ENCODE measurements at regions not wholly inside any gene's neighbourhood (a gene's known extent, or its start where the extent isn't known, plus 50 kb on each side); places are given as distances from the start of the nearest gene placed in this dataset.

- H3K4me1 ChIP-seq (ENCODE audit: insufficient read depth) = 0 out of 2 replicates have a peak, but pooled peaks cover 2% of the 10 kb centered on the region
- H3K4me3 ChIP-seq = no peak overlapping the region
- DNase-seq (ENCODE audit: low spot score) (no peak), ATAC-seq (no peak)
- H3K36me3 ChIP-seq (ENCODE audit: insufficient read depth) = no peaks in the 10 kb centered on the region
- no peaks in the 10 kb centered on the region for H3F3A ChIP-seq (replicated peaks; ENCODE audit: low read depth)
- H3K4me1 Mint-ChIP-seq = peaks cover 14% of the 10 kb centered on the region
- no peaks in the 10 kb centered on the region for H3K79me2 ChIP-seq (replicated peaks; ENCODE audit: insufficient read depth)
- no peaks in the 10 kb centered on the region for H3K27me3 ChIP-seq (ENCODE audit: insufficient read depth)
- no peak overlapping the region for H3K27ac ChIP-seq (ENCODE audit: low read depth)
- no peaks in the 10 kb centered on the region for H3K27me3 Mint-ChIP-seq (ENCODE audit: insufficient read depth, low read depth, poor library complexity)
- no peak for TF ChIP-seq ZNF114 (CRISPR knock-in tag; IDR thresholded peaks at IDR 0.05)
- no peak for TF ChIP-seq JUNB (IDR thresholded peaks at IDR 0.05; ENCODE audit: unreplicated experiment)
- TF ChIP-seq, protein P1, sequence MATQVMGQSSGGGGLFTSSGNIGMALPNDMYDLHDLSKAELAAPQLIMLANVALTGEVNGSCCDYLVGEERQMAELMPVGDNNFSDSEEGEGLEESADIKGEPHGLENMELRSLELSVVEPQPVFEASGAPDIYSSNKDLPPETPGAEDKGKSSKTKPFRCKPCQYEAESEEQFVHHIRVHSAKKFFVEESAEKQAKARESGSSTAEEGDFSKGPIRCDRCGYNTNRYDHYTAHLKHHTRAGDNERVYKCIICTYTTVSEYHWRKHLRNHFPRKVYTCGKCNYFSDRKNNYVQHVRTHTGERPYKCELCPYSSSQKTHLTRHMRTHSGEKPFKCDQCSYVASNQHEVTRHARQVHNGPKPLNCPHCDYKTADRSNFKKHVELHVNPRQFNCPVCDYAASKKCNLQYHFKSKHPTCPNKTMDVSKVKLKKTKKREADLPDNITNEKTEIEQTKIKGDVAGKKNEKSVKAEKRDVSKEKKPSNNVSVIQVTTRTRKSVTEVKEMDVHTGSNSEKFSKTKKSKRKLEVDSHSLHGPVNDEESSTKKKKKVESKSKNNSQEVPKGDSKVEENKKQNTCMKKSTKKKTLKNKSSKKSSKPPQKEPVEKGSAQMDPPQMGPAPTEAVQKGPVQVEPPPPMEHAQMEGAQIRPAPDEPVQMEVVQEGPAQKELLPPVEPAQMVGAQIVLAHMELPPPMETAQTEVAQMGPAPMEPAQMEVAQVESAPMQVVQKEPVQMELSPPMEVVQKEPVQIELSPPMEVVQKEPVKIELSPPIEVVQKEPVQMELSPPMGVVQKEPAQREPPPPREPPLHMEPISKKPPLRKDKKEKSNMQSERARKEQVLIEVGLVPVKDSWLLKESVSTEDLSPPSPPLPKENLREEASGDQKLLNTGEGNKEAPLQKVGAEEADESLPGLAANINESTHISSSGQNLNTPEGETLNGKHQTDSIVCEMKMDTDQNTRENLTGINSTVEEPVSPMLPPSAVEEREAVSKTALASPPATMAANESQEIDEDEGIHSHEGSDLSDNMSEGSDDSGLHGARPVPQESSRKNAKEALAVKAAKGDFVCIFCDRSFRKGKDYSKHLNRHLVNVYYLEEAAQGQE (IDR thresholded peaks at IDR 0.05; ENCODE audit: unreplicated experiment) = no peak
- TF ChIP-seq ZNF331 (CRISPR knock-in tag; IDR thresholded peaks at IDR 0.05; ENCODE audit: low read depth) = no peak
- no peak for TF ChIP-seq EZH2phosphoT487 (IDR thresholded peaks at IDR 0.05; ENCODE audit: unreplicated experiment)
- TF ChIP-seq POLR2AphosphoS5 (IDR thresholded peaks at IDR 0.05; ENCODE audit: low read depth) = no peak
- H3K27ac Mint-ChIP-seq = no peak overlapping the region
- H2AFZ ChIP-seq = peak overlapping the region; percentile 56
- H3K9me3 Mint-ChIP-seq = no peaks in the 10 kb centered on the region
- no peak overlapping the region for H3K4me2 ChIP-seq
- no peaks in the 10 kb centered on the region for H3K36me3 Mint-ChIP-seq (ENCODE audit: low read depth)
- no peaks in the 10 kb centered on the region for H4K20me1 ChIP-seq (replicated peaks; ENCODE audit: insufficient read depth)
- H3K4me3 Mint-ChIP-seq = no peak overlapping the region
- no peaks in the 10 kb centered on the region for H3K9me2 ChIP-seq (ENCODE audit: insufficient read depth)
Observed at GRCh38 chr2:67881816-67882215, 181.0 kb downstream of the C1D start.

DNA sequence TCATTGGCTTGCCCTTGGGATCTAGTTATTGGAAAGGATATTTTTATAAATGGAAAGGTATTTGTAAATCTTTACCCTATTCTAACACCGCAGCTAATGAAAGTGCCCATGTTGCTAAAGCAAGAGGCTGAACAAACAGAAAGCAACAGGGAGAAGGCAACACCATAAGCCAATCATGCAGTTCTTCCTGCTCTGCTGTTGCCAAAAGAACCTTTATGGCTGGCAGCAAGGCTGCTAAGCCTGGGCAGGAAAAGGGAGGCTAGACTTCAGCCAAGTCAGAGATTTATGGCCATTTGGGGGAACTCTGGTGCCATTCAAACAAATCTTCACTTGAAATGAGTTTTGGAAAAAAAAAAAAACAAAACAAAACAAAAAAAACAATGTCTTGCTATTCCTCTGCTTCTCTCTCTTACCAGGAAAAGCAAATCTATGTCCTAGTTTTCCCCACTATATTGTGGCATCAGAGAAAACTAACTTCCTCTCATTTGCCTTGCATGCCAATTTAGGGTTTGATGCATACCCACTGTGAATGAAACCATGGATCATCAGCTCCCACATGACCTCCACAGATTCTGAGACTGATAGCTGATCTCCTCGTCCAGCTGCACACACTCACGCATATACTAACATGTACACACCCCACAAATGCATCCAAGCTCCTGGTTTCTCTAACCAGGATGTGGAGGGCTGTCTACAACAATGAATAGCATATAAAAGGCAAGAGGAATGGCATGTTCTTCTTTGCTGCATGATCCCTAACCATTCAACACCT is 179.3 kb downstream of the C1D start:
- Mint-ChIP-seq H3K4me3 (no peak overlapping the region), H3K4me1 (peaks cover 11% of the 10 kb centered on the region), H3K27me3 (ENCODE audit: insufficient read depth, low read depth, poor library complexity) (no peaks in the 10 kb centered on the region), H3K27ac (no peak overlapping the region), H3K9me3 (no peaks in the 10 kb centered on the region), H3K36me3 (ENCODE audit: low read depth) (no peaks in the 10 kb centered on the region)
- ATAC-seq (no peak), DNase-seq (ENCODE audit: low spot score) (no peak)
- Histone ChIP-seq H3K4me3 (no peak overlapping the region), H3F3A (replicated peaks; ENCODE audit: low read depth) (no peaks in the 10 kb centered on the region), H3K9me2 (ENCODE audit: insufficient read depth) (no peaks in the 10 kb centered on the region), H3K36me3 (ENCODE audit: insufficient read depth) (no peaks in the 10 kb centered on the region), H3K79me2 (replicated peaks; ENCODE audit: insufficient read depth) (no peaks in the 10 kb centered on the region), H3K27me3 (ENCODE audit: insufficient read depth) (no peaks in the 10 kb centered on the region), H3K27ac (ENCODE audit: low read depth) (no peak overlapping the region), H2AFZ (peak overlapping the region; percentile 76), H4K20me1 (replicated peaks; ENCODE audit: insufficient read depth) (no peaks in the 10 kb centered on the region), H3K4me2 (no peak overlapping the region), H3K4me1 (ENCODE audit: insufficient read depth) (no peaks in the 10 kb centered on the region; the same call in 1 of the 2 replicates)
- TF ChIP-seq, protein P2, sequence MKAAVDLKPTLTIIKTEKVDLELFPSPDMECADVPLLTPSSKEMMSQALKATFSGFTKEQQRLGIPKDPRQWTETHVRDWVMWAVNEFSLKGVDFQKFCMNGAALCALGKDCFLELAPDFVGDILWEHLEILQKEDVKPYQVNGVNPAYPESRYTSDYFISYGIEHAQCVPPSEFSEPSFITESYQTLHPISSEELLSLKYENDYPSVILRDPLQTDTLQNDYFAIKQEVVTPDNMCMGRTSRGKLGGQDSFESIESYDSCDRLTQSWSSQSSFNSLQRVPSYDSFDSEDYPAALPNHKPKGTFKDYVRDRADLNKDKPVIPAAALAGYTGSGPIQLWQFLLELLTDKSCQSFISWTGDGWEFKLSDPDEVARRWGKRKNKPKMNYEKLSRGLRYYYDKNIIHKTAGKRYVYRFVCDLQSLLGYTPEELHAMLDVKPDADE (IDR thresholded peaks at IDR 0.05) = no peak
- no peak for TF ChIP-seq EZH2 (IDR thresholded peaks at IDR 0.05; ENCODE audit: low read depth, unreplicated experiment)
- no peak for TF ChIP-seq POLR2AphosphoS5 (IDR thresholded peaks at IDR 0.05; ENCODE audit: low read depth)
- TF ChIP-seq, protein P3, sequence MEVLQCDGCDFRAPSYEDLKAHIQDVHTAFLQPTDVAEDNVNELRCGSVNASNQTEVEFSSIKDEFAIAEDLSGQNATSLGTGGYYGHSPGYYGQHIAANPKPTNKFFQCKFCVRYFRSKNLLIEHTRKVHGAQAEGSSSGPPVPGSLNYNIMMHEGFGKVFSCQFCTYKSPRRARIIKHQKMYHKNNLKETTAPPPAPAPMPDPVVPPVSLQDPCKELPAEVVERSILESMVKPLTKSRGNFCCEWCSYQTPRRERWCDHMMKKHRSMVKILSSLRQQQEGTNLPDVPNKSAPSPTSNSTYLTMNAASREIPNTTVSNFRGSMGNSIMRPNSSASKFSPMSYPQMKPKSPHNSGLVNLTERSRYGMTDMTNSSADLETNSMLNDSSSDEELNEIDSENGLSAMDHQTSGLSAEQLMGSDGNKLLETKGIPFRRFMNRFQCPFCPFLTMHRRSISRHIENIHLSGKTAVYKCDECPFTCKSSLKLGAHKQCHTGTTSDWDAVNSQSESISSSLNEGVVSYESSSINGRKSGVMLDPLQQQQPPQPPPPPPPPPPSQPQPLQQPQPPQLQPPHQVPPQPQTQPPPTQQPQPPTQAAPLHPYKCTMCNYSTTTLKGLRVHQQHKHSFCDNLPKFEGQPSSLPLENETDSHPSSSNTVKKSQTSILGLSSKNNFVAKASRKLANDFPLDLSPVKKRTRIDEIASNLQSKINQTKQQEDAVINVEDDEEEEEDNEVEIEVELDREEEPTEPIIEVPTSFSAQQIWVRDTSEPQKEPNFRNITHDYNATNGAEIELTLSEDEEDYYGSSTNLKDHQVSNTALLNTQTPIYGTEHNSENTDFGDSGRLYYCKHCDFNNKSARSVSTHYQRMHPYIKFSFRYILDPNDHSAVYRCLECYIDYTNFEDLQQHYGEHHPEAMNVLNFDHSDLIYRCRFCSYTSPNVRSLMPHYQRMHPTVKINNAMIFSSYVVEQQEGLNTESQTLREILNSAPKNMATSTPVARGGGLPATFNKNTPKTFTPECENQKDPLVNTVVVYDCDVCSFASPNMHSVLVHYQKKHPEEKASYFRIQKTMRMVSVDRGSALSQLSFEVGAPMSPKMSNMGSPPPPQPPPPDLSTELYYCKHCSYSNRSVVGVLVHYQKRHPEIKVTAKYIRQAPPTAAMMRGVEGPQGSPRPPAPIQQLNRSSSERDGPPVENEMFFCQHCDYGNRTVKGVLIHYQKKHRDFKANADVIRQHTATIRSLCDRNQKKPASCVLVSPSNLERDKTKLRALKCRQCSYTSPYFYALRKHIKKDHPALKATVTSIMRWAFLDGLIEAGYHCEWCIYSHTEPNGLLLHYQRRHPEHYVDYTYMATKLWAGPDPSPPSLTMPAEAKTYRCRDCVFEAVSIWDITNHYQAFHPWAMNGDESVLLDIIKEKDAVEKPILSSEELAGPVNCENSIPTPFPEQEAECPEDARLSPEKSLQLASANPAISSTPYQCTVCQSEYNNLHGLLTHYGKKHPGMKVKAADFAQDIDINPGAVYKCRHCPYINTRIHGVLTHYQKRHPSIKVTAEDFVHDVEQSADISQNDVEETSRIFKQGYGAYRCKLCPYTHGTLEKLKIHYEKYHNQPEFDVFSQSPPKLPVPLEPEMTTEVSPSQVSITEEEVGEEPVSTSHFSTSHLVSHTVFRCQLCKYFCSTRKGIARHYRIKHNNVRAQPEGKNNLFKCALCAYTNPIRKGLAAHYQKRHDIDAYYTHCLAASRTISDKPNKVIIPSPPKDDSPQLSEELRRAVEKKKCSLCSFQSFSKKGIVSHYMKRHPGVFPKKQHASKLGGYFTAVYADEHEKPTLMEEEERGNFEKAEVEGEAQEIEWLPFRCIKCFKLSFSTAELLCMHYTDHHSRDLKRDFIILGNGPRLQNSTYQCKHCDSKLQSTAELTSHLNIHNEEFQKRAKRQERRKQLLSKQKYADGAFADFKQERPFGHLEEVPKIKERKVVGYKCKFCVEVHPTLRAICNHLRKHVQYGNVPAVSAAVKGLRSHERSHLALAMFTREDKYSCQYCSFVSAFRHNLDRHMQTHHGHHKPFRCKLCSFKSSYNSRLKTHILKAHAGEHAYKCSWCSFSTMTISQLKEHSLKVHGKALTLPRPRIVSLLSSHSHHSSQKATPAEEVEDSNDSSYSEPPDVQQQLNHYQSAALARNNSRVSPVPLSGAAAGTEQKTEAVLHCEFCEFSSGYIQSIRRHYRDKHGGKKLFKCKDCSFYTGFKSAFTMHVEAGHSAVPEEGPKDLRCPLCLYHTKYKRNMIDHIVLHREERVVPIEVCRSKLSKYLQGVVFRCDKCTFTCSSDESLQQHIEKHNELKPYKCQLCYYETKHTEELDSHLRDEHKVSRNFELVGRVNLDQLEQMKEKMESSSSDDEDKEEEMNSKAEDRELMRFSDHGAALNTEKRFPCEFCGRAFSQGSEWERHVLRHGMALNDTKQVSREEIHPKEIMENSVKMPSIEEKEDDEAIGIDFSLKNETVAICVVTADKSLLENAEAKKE (CRISPR knock-in tag; IDR thresholded peaks at IDR 0.05) = no peak
